Stimulated activated memory B cell treated with anti-CD40 and anti-IgM and Interleukin-4, amounts not matched to agents 10 μg/mL and 1 μg/mL and 100 μg/mL, for 72 hours (primary cell): ENCODE measurements at regions not wholly inside any gene's neighbourhood (a gene's known extent, or its start where the extent isn't known, plus 50 kb on each side); places are given as distances from the start of the nearest gene placed in this dataset.
A peak's percentile ranks its signal among the peaks of the same experiment; 100 is the strongest.
"Not testable (repeated sequence)": the region's sequence is repeated elsewhere in the genome, so short reads cannot be mapped to it uniquely, and the experiment has no call there.

Source experiments
- ATAC-seq: fragments of 150-1000 bp; cut with Tn5 transposase; 2 replicates; pipeline ENCODE4 v1.10.0; 2021
- H3K27ac Mint-ChIP-seq: one replicate; pipeline ENCODE4 v1.8.0; 2022; ENCODE audit warnings: mild to moderate bottlenecking, mixed read lengths
- H3K27me3 Mint-ChIP-seq: one replicate; pipeline ENCODE4 v1.8.0; 2022; ENCODE audit warnings: mixed read lengths
- H3K36me3 Mint-ChIP-seq: one replicate; pipeline ENCODE4 v1.8.0; 2022; ENCODE audit warnings: mixed read lengths
- H3K4me1 Mint-ChIP-seq: one replicate; pipeline ENCODE4 v1.8.0; 2022; ENCODE audit warnings: mixed read lengths
- H3K4me3 Mint-ChIP-seq: one replicate; pipeline ENCODE4 v1.8.0; 2022; ENCODE audit warnings: mild to moderate bottlenecking, moderate library complexity, mixed read lengths
- H3K9me3 Mint-ChIP-seq: one replicate; pipeline ENCODE4 v1.8.0; 2022; ENCODE audit warnings: mixed read lengths

GRCh38 chr5:179468696-179469095, 81.7 kb upstream of the RUFY1 start:
- Mint-ChIP-seq H3K36me3 (no peaks in the 10 kb centered on the region), H3K4me1 (no peaks in the 10 kb centered on the region), H3K27ac (no peak overlapping the region), H3K27me3 (peaks cover 6% of the 10 kb centered on the region), H3K9me3 (no peaks in the 10 kb centered on the region), H3K4me3 (no peak overlapping the region)
- ATAC-seq = no peak

- H3K4me3 Mint-ChIP-seq = no peak overlapping the region
- peaks cover 6% of the 10 kb centered on the region for H3K27me3 Mint-ChIP-seq
- no peaks in the 10 kb centered on the region for H3K4me1 Mint-ChIP-seq
- no peaks in the 10 kb centered on the region for H3K9me3 Mint-ChIP-seq
- H3K36me3 Mint-ChIP-seq = no peaks in the 10 kb centered on the region
- no peak for ATAC-seq
- H3K27ac Mint-ChIP-seq = no peak overlapping the region
Measured at GRCh38 chr5:179467441-179467840, 82.9 kb upstream of the RUFY1 start.

GRCh38 chr5:179464631-179465030, 85.7 kb upstream of the RUFY1 start:
- Mint-ChIP-seq H3K36me3 (no peaks in the 10 kb centered on the region), H3K27ac (no peak overlapping the region), H3K9me3 (no peaks in the 10 kb centered on the region), H3K4me3 (no peak overlapping the region), H3K4me1 (no peaks in the 10 kb centered on the region), H3K27me3 (peaks cover 6% of the 10 kb centered on the region)
- ATAC-seq = no peak

- no peaks in the 10 kb centered on the region for H3K4me1 Mint-ChIP-seq
- no peak overlapping the region for H3K27ac Mint-ChIP-seq
- peaks cover under 1% of the 10 kb centered on the region for H3K27me3 Mint-ChIP-seq
- no peak overlapping the region for H3K4me3 Mint-ChIP-seq
- peaks cover 2% of the 10 kb centered on the region for H3K9me3 Mint-ChIP-seq
- no peaks in the 10 kb centered on the region for H3K36me3 Mint-ChIP-seq
- peak; percentile 39 for ATAC-seq
Measured at GRCh38 chr5:179462040-179462439, 88.3 kb upstream of the RUFY1 start.

- Mint-ChIP-seq H3K27ac (no peak overlapping the region), H3K4me1 (no peaks in the 10 kb centered on the region), H3K4me3 (no peak overlapping the region), H3K9me3 (peaks cover 2% of the 10 kb centered on the region), H3K36me3 (no peaks in the 10 kb centered on the region), H3K27me3 (no peaks in the 10 kb centered on the region)
- peak; percentile 12 for ATAC-seq
Measured at GRCh38 chr5:179461576-179461975, 88.8 kb upstream of the RUFY1 start.

- Mint-ChIP-seq H3K36me3 (no peaks in the 10 kb centered on the region), H3K4me1 (no peaks in the 10 kb centered on the region), H3K9me3 (peaks cover 3% of the 10 kb centered on the region), H3K27ac (no peak overlapping the region), H3K4me3 (no peak overlapping the region), H3K27me3 (peaks cover 3% of the 10 kb centered on the region)
- ATAC-seq = no peak
Measured at GRCh38 chr5:179459771-179460170, 90.6 kb upstream of the RUFY1 start.

- H3K36me3 Mint-ChIP-seq = no peaks in the 10 kb centered on the region
- no peaks in the 10 kb centered on the region for H3K4me1 Mint-ChIP-seq
- no peak overlapping the region for H3K4me3 Mint-ChIP-seq
- H3K27ac Mint-ChIP-seq = no peak overlapping the region
- H3K9me3 Mint-ChIP-seq = peaks cover 7% of the 10 kb centered on the region
- H3K27me3 Mint-ChIP-seq = peaks cover 25% of the 10 kb centered on the region
- ATAC-seq = no peak
Measured at GRCh38 chr5:179457612-179458011, 92.7 kb upstream of the RUFY1 start.

GRCh38 chr5:179456075-179456474, 94.3 kb upstream of the RUFY1 start:
- not testable (repeated sequence) for ATAC-seq, H3K27ac Mint-ChIP-seq, H3K4me1 Mint-ChIP-seq, H3K9me3 Mint-ChIP-seq, H3K36me3 Mint-ChIP-seq, H3K4me3 Mint-ChIP-seq
- H3K27me3 Mint-ChIP-seq = peaks cover 40% of the 10 kb centered on the region

GRCh38 chr5:179455320-179455719, 95.0 kb upstream of the RUFY1 start:
- Mint-ChIP-seq H3K27ac (no peak overlapping the region), H3K4me1 (no peaks in the 10 kb centered on the region)

GRCh38 chr5:179454356-179454755, 96.0 kb upstream of the RUFY1 start:
- no peak overlapping the region for H3K27ac Mint-ChIP-seq
- no peaks in the 10 kb centered on the region for H3K4me1 Mint-ChIP-seq
- H3K4me3 Mint-ChIP-seq = no peak overlapping the region
- no peaks in the 10 kb centered on the region for H3K36me3 Mint-ChIP-seq
- no peak for ATAC-seq
- peaks cover 40% of the 10 kb centered on the region for H3K27me3 Mint-ChIP-seq
- peaks cover 10% of the 10 kb centered on the region for H3K9me3 Mint-ChIP-seq

More at GRCh38 chr5:179455320-179455719, 95.0 kb upstream of the RUFY1 start:
- peaks cover 40% of the 10 kb centered on the region for H3K27me3 Mint-ChIP-seq
- no peak for ATAC-seq
- no peaks in the 10 kb centered on the region for H3K36me3 Mint-ChIP-seq
- H3K9me3 Mint-ChIP-seq = peaks cover 10% of the 10 kb centered on the region
- H3K4me3 Mint-ChIP-seq = no peak overlapping the region

GRCh38 chr5:179453616-179454015, 96.7 kb upstream of the RUFY1 start:
- ATAC-seq = no peak
- Mint-ChIP-seq H3K27ac (no peak overlapping the region), H3K4me3 (no peak overlapping the region), H3K36me3 (no peaks in the 10 kb centered on the region), H3K4me1 (no peaks in the 10 kb centered on the region), H3K9me3 (peaks cover 10% of the 10 kb centered on the region), H3K27me3 (peaks cover 40% of the 10 kb centered on the region)

- H3K9me3 Mint-ChIP-seq = peaks cover 8% of the 10 kb centered on the region
- H3K4me1 Mint-ChIP-seq = no peaks in the 10 kb centered on the region
- no peak for ATAC-seq
- peaks cover 40% of the 10 kb centered on the region for H3K27me3 Mint-ChIP-seq
- H3K27ac Mint-ChIP-seq = no peak overlapping the region
- H3K4me3 Mint-ChIP-seq = no peak overlapping the region
- H3K36me3 Mint-ChIP-seq = no peaks in the 10 kb centered on the region
Measured at GRCh38 chr5:179452356-179453230, 97.8 kb upstream of the RUFY1 start.

- Mint-ChIP-seq H3K36me3 (no peaks in the 10 kb centered on the region), H3K9me3 (peaks cover 7% of the 10 kb centered on the region), H3K4me1 (no peaks in the 10 kb centered on the region), H3K27me3 (peaks cover 40% of the 10 kb centered on the region), H3K27ac (no peak overlapping the region), H3K4me3 (no peak overlapping the region)
- ATAC-seq = no peak
Measured at GRCh38 chr5:179451828-179452196, 98.5 kb upstream of the RUFY1 start.

- Mint-ChIP-seq H3K4me1 (no peaks in the 10 kb centered on the region), H3K4me3 (no peak overlapping the region), H3K27me3 (peaks cover 40% of the 10 kb centered on the region), H3K36me3 (no peaks in the 10 kb centered on the region), H3K27ac (no peak overlapping the region), H3K9me3 (peaks cover 7% of the 10 kb centered on the region)
- ATAC-seq = no peak
Measured at GRCh38 chr5:179451114-179451827, 99.1 kb upstream of the RUFY1 start.

- not testable (repeated sequence) for H3K4me3 Mint-ChIP-seq, H3K4me1 Mint-ChIP-seq, ATAC-seq, H3K27ac Mint-ChIP-seq, H3K36me3 Mint-ChIP-seq, H3K9me3 Mint-ChIP-seq
- peaks cover 39% of the 10 kb centered on the region for H3K27me3 Mint-ChIP-seq
Measured at GRCh38 chr5:179449950-179450349, 100.4 kb upstream of the RUFY1 start.

- H3K36me3 Mint-ChIP-seq, H3K27ac Mint-ChIP-seq, H3K4me3 Mint-ChIP-seq, ATAC-seq, H3K4me1 Mint-ChIP-seq, H3K9me3 Mint-ChIP-seq: not testable (repeated sequence)
- peaks cover 22% of the 10 kb centered on the region for H3K27me3 Mint-ChIP-seq
Measured at GRCh38 chr5:179448282-179448681, 102.1 kb upstream of the RUFY1 start.
